ENCODE measurements at regions not wholly inside any gene's neighbourhood (a gene's known extent, or its start where the extent isn't known, plus 50 kb on each side); places are given as distances from the start of the nearest gene placed in this dataset.

DNA sequence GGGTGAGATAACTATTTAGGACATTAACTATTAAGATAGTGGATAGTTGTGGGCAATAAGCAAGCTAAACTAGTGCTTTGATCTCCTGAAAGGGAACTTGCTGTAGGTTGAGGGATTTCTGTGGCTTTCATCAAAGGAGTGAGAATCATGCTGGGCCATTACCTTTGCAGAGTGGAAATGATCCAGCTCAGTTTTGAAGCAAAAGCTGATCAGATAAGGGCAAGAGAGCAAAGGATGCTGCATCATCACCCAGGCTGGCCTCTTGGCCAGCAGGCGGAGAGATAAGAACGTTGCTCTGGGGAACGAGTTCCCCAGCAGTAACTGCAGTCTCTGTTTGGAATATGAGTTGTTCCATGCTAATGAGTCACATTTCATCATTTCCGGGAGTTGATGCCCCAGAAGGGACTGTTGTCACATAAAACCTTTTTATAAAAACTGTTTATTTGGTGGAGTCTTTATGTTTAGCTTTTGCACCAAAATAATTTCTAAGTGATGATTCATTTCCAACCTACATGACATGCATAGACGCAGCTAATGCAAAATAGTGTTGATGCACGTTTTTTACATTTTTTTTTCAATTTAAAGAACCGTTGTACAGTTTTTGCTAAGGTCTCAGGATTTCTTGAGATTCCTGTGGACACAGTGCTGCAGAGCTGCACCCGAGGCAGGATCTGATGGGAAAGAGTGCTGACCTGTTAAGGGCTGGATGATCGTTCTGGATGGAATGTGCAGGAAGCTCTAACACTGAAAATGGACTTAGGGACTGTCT, 99.3 kb downstream of the ACTBL2 start:
- H3K4me3 ChIP-seq: no peak overlapping the region
- no peak overlapping the region for H3K27ac ChIP-seq
- TF ChIP-seq, protein P1, sequence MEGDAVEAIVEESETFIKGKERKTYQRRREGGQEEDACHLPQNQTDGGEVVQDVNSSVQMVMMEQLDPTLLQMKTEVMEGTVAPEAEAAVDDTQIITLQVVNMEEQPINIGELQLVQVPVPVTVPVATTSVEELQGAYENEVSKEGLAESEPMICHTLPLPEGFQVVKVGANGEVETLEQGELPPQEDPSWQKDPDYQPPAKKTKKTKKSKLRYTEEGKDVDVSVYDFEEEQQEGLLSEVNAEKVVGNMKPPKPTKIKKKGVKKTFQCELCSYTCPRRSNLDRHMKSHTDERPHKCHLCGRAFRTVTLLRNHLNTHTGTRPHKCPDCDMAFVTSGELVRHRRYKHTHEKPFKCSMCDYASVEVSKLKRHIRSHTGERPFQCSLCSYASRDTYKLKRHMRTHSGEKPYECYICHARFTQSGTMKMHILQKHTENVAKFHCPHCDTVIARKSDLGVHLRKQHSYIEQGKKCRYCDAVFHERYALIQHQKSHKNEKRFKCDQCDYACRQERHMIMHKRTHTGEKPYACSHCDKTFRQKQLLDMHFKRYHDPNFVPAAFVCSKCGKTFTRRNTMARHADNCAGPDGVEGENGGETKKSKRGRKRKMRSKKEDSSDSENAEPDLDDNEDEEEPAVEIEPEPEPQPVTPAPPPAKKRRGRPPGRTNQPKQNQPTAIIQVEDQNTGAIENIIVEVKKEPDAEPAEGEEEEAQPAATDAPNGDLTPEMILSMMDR (IDR thresholded peaks at IDR 0.05): peak in 2 of 9 donors; percentile 17 to 38
- H3K4me1 ChIP-seq: peaks cover 0 to 11% (median 8%) of the 10 kb centered on the region in 9 donors
- no peaks in the 10 kb centered on the region for H3K36me3 ChIP-seq
- H3K27me3 ChIP-seq: no peaks in the 10 kb centered on the region
- ATAC-seq: peak in 4 of 8 donors; percentile 42 to 94 (median 49)
- intact Hi-C loops (cut with DNase I): no loop called here
- 29 to 31% methylated on average over 9 of the region's 9 CpGs for WGBS, 2 donors
- H3K9me3 ChIP-seq: peaks cover 0 to 4% (median 0%) of the 10 kb centered on the region in 11 donors
- peak; percentile 5 to 14 for DNase-seq

DNA sequence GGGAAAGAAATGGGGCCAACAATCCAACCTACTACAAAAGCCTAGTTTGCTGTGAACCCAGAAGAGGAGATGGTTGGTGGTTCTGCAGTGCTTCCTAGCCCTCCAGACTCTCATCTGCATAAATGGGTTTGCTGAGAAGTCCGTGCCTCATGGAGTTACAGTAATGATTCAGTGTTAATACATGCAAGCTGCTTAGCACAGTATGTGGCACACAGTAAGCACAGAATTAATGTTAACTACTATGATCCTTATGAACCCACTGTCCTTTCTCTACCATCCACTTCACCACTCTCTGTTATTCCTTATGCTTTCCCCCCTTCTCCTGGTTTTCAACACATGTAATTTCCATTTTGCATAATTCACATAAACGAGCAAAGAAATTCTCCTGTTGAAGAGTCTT, 100.0 kb downstream of the ACTBL2 start:
- ATAC-seq: no peak
- intact Hi-C loops (cut with DNase I): no loop called here
- no peak overlapping the region for H3K27ac ChIP-seq
- H3K36me3 ChIP-seq: no peaks in the 10 kb centered on the region
- H3K4me3 ChIP-seq: no peak overlapping the region
- peaks cover 0 to 11% (median 8%) of the 10 kb centered on the region in 9 donors for H3K4me1 ChIP-seq
- peaks cover 0 to 4% (median 0%) of the 10 kb centered on the region in 11 donors for H3K9me3 ChIP-seq
- no peaks in the 10 kb centered on the region for H3K27me3 ChIP-seq
- TF ChIP-seq, protein P1 (IDR thresholded peaks at IDR 0.05): no peak
- no peak for DNase-seq
- WGBS, 2 donors: 84 to 86% methylated on average over 2 of the region's 2 CpGs

DNA sequence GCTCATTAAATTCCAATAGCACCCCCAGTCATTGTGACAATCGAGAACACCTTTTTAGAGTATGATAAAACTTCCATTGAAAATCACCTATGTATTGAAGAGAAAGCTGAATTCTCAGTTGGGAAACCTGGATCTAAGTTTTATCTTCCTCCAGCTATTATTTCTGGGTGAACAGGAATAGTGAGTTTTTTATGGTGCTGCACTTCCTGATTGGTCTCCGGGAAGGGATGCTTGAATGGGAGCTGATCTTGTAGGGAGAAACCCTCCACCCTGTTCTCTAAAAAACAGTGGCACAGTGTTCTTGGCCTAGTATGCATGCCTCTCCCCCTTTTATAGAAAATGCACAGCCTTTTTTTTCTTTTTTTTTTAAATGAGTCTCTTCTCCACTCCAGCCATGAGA, 112.2 kb downstream of the ACTBL2 start:
- intact Hi-C loops (cut with DNase I): no loop called here
- Histone ChIP-seq H3K4me3 (no peak overlapping the region), H3K36me3 (no peaks in the 10 kb centered on the region), H3K9me3 (no peaks in the 10 kb centered on the region), H3K27me3 (no peaks in the 10 kb centered on the region), H3K4me1 (no peaks in the 10 kb centered on the region), H3K27ac (no peak overlapping the region)
- WGBS, 2 donors: 81 to 85% methylated on average over 2 of the region's 2 CpGs
- DNase-seq: no peak
- no peak for ATAC-seq
- TF ChIP-seq, protein P1 (IDR thresholded peaks at IDR 0.05): no peak

DNA sequence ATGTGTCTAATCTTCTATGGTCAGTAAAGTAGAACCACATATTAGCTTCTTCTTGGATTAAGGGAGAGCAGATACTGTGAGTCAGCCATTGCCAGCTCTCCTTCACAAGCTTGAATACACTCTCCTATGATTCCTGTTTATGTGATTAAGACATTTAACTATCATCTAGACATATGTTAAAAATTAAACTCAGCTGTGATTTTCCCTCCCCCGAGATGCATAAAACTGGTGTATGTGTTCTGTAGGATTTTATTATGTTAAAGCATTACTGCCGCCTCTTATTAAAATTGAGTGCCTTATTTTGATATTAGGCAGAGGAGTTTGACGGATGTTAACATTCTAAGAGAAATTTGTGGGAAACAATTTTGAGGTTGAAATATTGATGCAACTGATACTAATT, 114.6 kb downstream of the ACTBL2 start:
- Histone ChIP-seq H3K4me1 (no peaks in the 10 kb centered on the region), H3K4me3 (no peak overlapping the region), H3K9me3 (no peaks in the 10 kb centered on the region), H3K36me3 (no peaks in the 10 kb centered on the region), H3K27ac (no peak overlapping the region), H3K27me3 (no peaks in the 10 kb centered on the region)
- 95% methylated on average over 3 of the region's 3 CpGs for WGBS, 2 donors
- TF ChIP-seq, protein P1 (IDR thresholded peaks at IDR 0.05): no peak
- no peak for ATAC-seq
- no peak for DNase-seq
- intact Hi-C loops (cut with DNase I): no loop called here

Data from heart right ventricle (tissue), 16 donors.